ENCODE measurements at regions not wholly inside any gene's neighbourhood (a gene's known extent, or its start where the extent isn't known, plus 50 kb on each side); places are given as distances from the start of the nearest gene placed in this dataset.

DNA sequence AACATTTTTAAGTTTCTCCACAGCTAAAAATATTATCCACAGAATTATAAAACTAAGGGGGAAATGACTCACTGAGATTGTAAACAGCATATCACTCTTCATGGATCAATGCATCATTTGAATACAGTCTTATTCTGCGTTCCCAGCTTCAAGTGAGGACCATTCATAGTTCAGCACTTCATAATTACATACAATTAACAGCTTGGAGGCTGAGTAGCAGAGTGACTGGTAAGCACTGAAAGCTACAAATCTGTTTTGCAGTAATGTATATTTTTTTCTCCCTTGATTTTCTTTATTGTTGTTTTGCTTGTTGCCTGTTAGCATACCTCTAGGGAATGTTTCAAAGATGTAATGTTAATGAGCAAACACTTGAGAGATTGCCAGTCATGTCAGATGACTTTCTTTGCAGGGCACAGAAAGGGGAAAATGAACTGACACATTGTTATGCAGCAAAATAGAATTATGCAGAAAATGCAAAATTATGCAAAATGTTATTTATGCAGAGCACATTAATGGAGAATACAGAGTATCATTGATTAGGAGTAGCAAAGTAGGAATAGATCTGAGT is 138.6 kb downstream of the RPS29 start:
- H3K56ac ChIP-seq (ENCODE audit: insufficient read length, low read depth, low read length), result no peak overlapping the region
- no peak overlapping the region for H2BK5ac ChIP-seq (ENCODE audit: insufficient read length, low read length)
- no peak overlapping the region for H4K8ac ChIP-seq (replicated peaks; ENCODE audit: insufficient read length, low read depth, low read length)
- no peaks in the 10 kb centered on the region for H3K79me1 ChIP-seq (ENCODE audit: insufficient read depth, low read depth, low read length, poor library complexity, severe bottlenecking)
- peaks cover 0 to 6% (median 5%) of the 10 kb centered on the region in 3 experiments; a peak in 4 of 7 replicates for H3K36me3 Mint-ChIP-seq (ENCODE audit: insufficient read depth in 1 of 3, low read depth in 3 of 3)
- peaks cover 5 to 10% of the 10 kb centered on the region in 2 experiments for H3K9me3 Mint-ChIP-seq
- H3K4me1 Mint-ChIP-seq, result peaks cover 32 to 39% of the 10 kb centered on the region in 2 experiments
- DNase-seq, result no peak
- H2AFZ ChIP-seq (ENCODE audit: low read length), result no peak overlapping the region
- no peak overlapping the region for H2BK15ac ChIP-seq (ENCODE audit: low read depth, low read length)
- no peak for TF ChIP-seq CTCF (conservative IDR thresholded peaks at IDR 0.05)
- no peak overlapping the region for H3K4me3 Mint-ChIP-seq
- no peak overlapping the region for H3K4me2 ChIP-seq (ENCODE audit: insufficient read depth, insufficient read length, low read length)
- no peaks in the 10 kb centered on the region for H3K23me2 ChIP-seq (ENCODE audit: insufficient read length, low read depth, low read length, poor library complexity, severe bottlenecking)
- no peaks in the 10 kb centered on the region for H3K9me3 ChIP-seq (ENCODE audit: control insufficient read depth, low read depth, low read length)
- H3K4me1 ChIP-seq (ENCODE audit: insufficient read depth, low read length), result no peaks in the 10 kb centered on the region
- H2AK5ac ChIP-seq (ENCODE audit: insufficient read length, low read length), result no peak overlapping the region
- H2BK120ac ChIP-seq (ENCODE audit: low read depth, low read length, poor library complexity, severe bottlenecking), result no peak overlapping the region
- no peak overlapping the region for H3K4ac ChIP-seq (ENCODE audit: low read depth, low read length)
- H3T11ph ChIP-seq (ENCODE audit: low read length), result no peak overlapping the region
- H3K14ac ChIP-seq (ENCODE audit: insufficient read depth, low read length), result no peak overlapping the region
- H4K5ac ChIP-seq (ENCODE audit: insufficient read length, low read depth, low read length), result no peak overlapping the region
- H3K27ac Mint-ChIP-seq, result no peak overlapping the region
- no peak overlapping the region for H4K91ac ChIP-seq (ENCODE audit: insufficient read length, low read depth, low read length)
- no peaks in the 10 kb centered on the region for H3K27me3 ChIP-seq (ENCODE audit: insufficient read depth, low read length)
- no peaks in the 10 kb centered on the region for H3K79me2 ChIP-seq (ENCODE audit: insufficient read depth, low read length)
- no peaks in the 10 kb centered on the region; the same call in 1 of the 2 replicates for H3K27me3 Mint-ChIP-seq (ENCODE audit: low read depth)
- H3K18ac ChIP-seq (ENCODE audit: insufficient read length, low read depth, low read length), result no peak overlapping the region
- no peaks in the 10 kb centered on the region for H4K20me1 ChIP-seq (ENCODE audit: control insufficient read depth, insufficient read depth, insufficient read length)
- H2BK20ac ChIP-seq (ENCODE audit: low read depth, low read length, poor library complexity, severe bottlenecking), result no peak overlapping the region
- H3K23ac ChIP-seq (ENCODE audit: insufficient read length, low read depth, low read length), result no peak overlapping the region
- no CpG with 5 or more reads among the region's 1 CpG for WGBS (ENCODE audit: extremely low coverage, insufficient read length, low lambda C conversion rate)
- H3K27ac ChIP-seq (ENCODE audit: insufficient read length, low read depth, low read length), result no peak overlapping the region
- H2BK12ac ChIP-seq (ENCODE audit: insufficient read length, low read depth, low read length), result no peak overlapping the region
- no peak overlapping the region for H3K9ac ChIP-seq (ENCODE audit: extremely low read depth, insufficient read length, low read length)

Measured in H9 (cell line).